K562 (cell line): ENCODE measurements at regions not wholly inside any gene's neighbourhood (a gene's known extent, or its start where the extent isn't known, plus 50 kb on each side); places are given as distances from the start of the nearest gene placed in this dataset.

ENCODE experiments used
- ATAC-seq: fragments of 200-7000 bp; cut with Tn5 transposase; 3 replicates; pipeline ENCODE4 v1.9.1; 2020; ENCODE audit warnings: moderate library complexity
- BruUV-seq: library from RNA; stranded (reverse); fragments of 400-500 nt; replicated peaks from 2 replicates; lab custom pipeline; 2021; lab: Mats Ljungman, UMichigan
- CTCF ChIA-PET: fragments of 300-600 bp; formaldehyde crosslinking; extraction: SDS; loops from one replicate; lab custom pipeline; 2021; ENCODE audit warnings: low intra/inter-chr PET ratio; lab: Yijun Ruan, JAX
- POLR2A ChIA-PET: fragments of 300-600, 350-650 bp; sonication (Branson Sonifier 250); formaldehyde crosslinking; extraction: SDS; loops from one replicate; lab custom pipeline; 2021; ENCODE audit warnings: antibody characterized with exemption, inconsistent platforms; lab: Yijun Ruan, JAX
- DNase-seq, 4 experiments: peaks; one replicate each; pipeline versions ENCODE4 v3.0.0 to v3.0.0-alpha.2; 2011 to 2018; ENCODE audit warnings: low spot score in 3 of 4, mixed read lengths in 3 of 4; ENCODE audit errors: extremely low read depth in 1 of 4
- FAIRE-seq: peaks from 2 replicates; lab custom pipeline; 2011; peaks lifted over from hg19 to GRCh38; lab: Jason Lieb, UNC
- H2AFZ ChIP-seq: 2 replicates; pipeline ENCODE4 v1.6.0; 2011; ENCODE audit warnings: low read depth, low read length, control low read depth, inconsistent platforms
- H3K27ac ChIP-seq: fragments of 200-600 bp; 3 replicates; pipeline ENCODE4 v1.8.0; 2011; ENCODE audit warnings: low read depth, mild to moderate bottlenecking, control low read depth, inconsistent platforms, low read length, moderate library complexity, mixed read lengths; ENCODE audit errors: extremely low read depth
- H3K27me3 ChIP-seq, 2 experiments: fragments of 300-600 bp in 1 of 2; 2 replicates in 1 of 2; 3 replicates in 1 of 2; pipeline versions ENCODE4 v1.6.0 to v1.8.0; 2011; ENCODE audit warnings: inconsistent platforms in 2 of 2, low read length in 2 of 2, mild to moderate bottlenecking in 1 of 2, mixed read lengths in 1 of 2, moderate library complexity in 1 of 2; ENCODE audit not compliant: control insufficient read depth in 2 of 2, insufficient read depth in 2 of 2
- H3K36me3 ChIP-seq: fragments of 300-600 bp; 3 replicates; pipeline ENCODE4 v1.8.0; 2011; ENCODE audit warnings: mild to moderate bottlenecking, low read length, inconsistent platforms; ENCODE audit not compliant: control insufficient read depth, insufficient read depth
- H3K4me1 ChIP-seq, 2 experiments: fragments of 200-600 bp in 1 of 2; replicated peaks in 1 of 2; 2 replicates in 1 of 2; 3 replicates in 1 of 2; pipeline versions ENCODE4 v1.5.1 to v1.8.0; 2011; ENCODE audit warnings: inconsistent platforms in 2 of 2, low read length in 2 of 2, mild to moderate bottlenecking in 1 of 2, mixed read lengths in 1 of 2, moderate library complexity in 1 of 2; ENCODE audit not compliant: control insufficient read depth in 2 of 2, insufficient read depth in 2 of 2
- H3K4me2 ChIP-seq: 2 replicates; pipeline ENCODE4 v1.6.1; 2011; ENCODE audit warnings: low read length, control low read depth, inconsistent platforms, mixed read lengths; ENCODE audit not compliant: insufficient read depth
- H3K4me3 ChIP-seq: fragments of 200-600 bp; sonication (generic), shearing (Covaris generic); 2 replicates; pipeline ENCODE4 v1.5.1; 2016; ENCODE audit warnings: control low read depth, inconsistent platforms
- H3K79me2 ChIP-seq: fragments of 200-600 bp; 3 replicates; pipeline ENCODE4 v1.8.0; 2011; ENCODE audit warnings: low read length, inconsistent platforms; ENCODE audit not compliant: control insufficient read depth, insufficient read depth
- H3K9ac ChIP-seq, 2 experiments: 2 replicates each; pipeline versions ENCODE4 v1.6.0 to v1.6.1; 2011; ENCODE audit warnings: low read depth in 2 of 2, low read length in 2 of 2, control low read depth in 1 of 2, inconsistent platforms in 1 of 2, mild to moderate bottlenecking in 1 of 2, mixed read lengths in 1 of 2; ENCODE audit not compliant: insufficient read depth in 1 of 2
- H3K9me1 ChIP-seq: one replicate; pipeline ENCODE4 v1.6.0; 2011; ENCODE audit warnings: inconsistent platforms, mild to moderate bottlenecking, low read length, moderate library complexity; ENCODE audit not compliant: control insufficient read depth, insufficient read depth
- H3K9me3 ChIP-seq: replicated peaks from 2 replicates; pipeline ENCODE4 v1.5.1; 2011; ENCODE audit warnings: low read depth, low read length, inconsistent platforms; ENCODE audit not compliant: control insufficient read depth, insufficient read depth
- H4K20me1 ChIP-seq: replicated peaks from 2 replicates; pipeline ENCODE4 v1.6.1; 2011; ENCODE audit warnings: low read length, inconsistent platforms, mixed read lengths; ENCODE audit not compliant: control insufficient read depth, insufficient read depth
- ARNT ChIP-seq, 2 experiments: fragments of 450-650 bp; IDR thresholded peaks; 2 replicates each; pipeline ENCODE4 v1.6.1; 2016; ENCODE audit warnings: mild to moderate bottlenecking in 1 of 2
- DMBX1 ChIP-seq: fragments of 250-450 bp; sonication (Bioruptor Pico); IDR thresholded peaks from 2 replicates; pipeline ENCODE4 v1.8.0; 2022; ENCODE audit warnings: inconsistent platforms, mild to moderate bottlenecking, moderate library complexity, borderline replicate concordance
- ELF2 ChIP-seq: fragments of 250-450 bp; sonication (Bioruptor Pico); IDR thresholded peaks from 2 replicates; pipeline ENCODE4 v1.5.0; 2021; ENCODE audit warnings: mild to moderate bottlenecking
- GATAD2A ChIP-seq: fragments of 450-650 bp; IDR thresholded peaks from 2 replicates; pipeline ENCODE4 v1.6.1; 2017
- HOMEZ ChIP-seq: fragments of 250-450 bp; sonication (Bioruptor Pico); IDR thresholded peaks from 2 replicates; pipeline ENCODE4 v1.4.0; 2020; ENCODE audit warnings: mild to moderate bottlenecking, moderate library complexity
- MBD2 ChIP-seq: sonication (generic); IDR thresholded peaks from 2 replicates; pipeline ENCODE4 v1.6.1; 2016; ENCODE audit warnings: low read depth, borderline replicate concordance
- NBN ChIP-seq: fragments of 450-650 bp; IDR thresholded peaks from 2 replicates; pipeline ENCODE4 v1.6.1; 2016; ENCODE audit warnings: low read depth, mild to moderate bottlenecking
- PTTG1 ChIP-seq: fragments of 450-650 bp; IDR thresholded peaks from 2 replicates; pipeline ENCODE4 v1.6.1; 2016; ENCODE audit warnings: low read depth, mild to moderate bottlenecking, missing genetic modification characterization, missing compliant biosample characterization
- SIX5 ChIP-seq, 2 experiments: IDR thresholded peaks; 2 replicates each; pipeline ENCODE4 v1.6.1; 2011; ENCODE audit warnings: low read length in 2 of 2, borderline replicate concordance in 1 of 2, low read depth in 1 of 2, mild to moderate bottlenecking in 1 of 2, moderate library complexity in 1 of 2; ENCODE audit not compliant: insufficient read depth in 1 of 2
- SLC30A9 ChIP-seq: fragments of 250-450 bp; sonication (Bioruptor Pico); IDR thresholded peaks from 2 replicates; pipeline ENCODE4 v1.8.0; 2022; ENCODE audit warnings: mild to moderate bottlenecking, moderate library complexity
- SUPT5H ChIP-seq: fragments of 450-650 bp; IDR thresholded peaks from 2 replicates; pipeline ENCODE4 v1.6.1; 2016
- TSC22D4 ChIP-seq: fragments of 450-650 bp; IDR thresholded peaks from 2 replicates; pipeline ENCODE4 v1.6.1; 2016; ENCODE audit warnings: missing genetic modification characterization, missing biosample characterization, control low read depth
- ZNF280A ChIP-seq: fragments of 450-650 bp; IDR thresholded peaks from 2 replicates; pipeline ENCODE4 v1.6.1; 2018; ENCODE audit warnings: mild to moderate bottlenecking, low read depth; ENCODE audit not compliant: partially characterized antibody
- WGBS: fragments of 100-300 bp; shearing (Covaris generic); methylation state at CpG from one replicate; pipeline ENCODE4 v1.1.6; 2016; ENCODE audit warnings: low coverage, mixed read lengths; ENCODE audit not compliant: insufficient coverage; ENCODE audit errors: missing lambda C conversion rate; 5-methylcytosine and 5-hydroxymethylcytosine counted together
- in situ Hi-C: fragments of 300-500 bp; cut with MboI; formaldehyde crosslinking; loops from 4 replicates; pipeline ENCODE4 v1.15.0; 2018; ENCODE audit warnings: inconsistent platforms, mixed read lengths
- intact Hi-C: fragments of 100-400 bp; cut with micrococcal nuclease; formaldehyde crosslinking; loops from 2 replicates; pipeline ENCODE4 v1.14.2; 2022

GRCh38 chr16:73543970-73544599 is 496.2 kb upstream of the ZFHX3 start:
- Histone ChIP-seq H3K27me3 (peaks cover 13 to 30% of the 10 kb centered on the region in 2 experiments; a peak in 4 of 5 replicates), H2AFZ (no peak overlapping the region), H3K79me2 (no peaks in the 10 kb centered on the region), H3K4me1 (no peaks in the 10 kb centered on the region), H3K4me3 (no peak overlapping the region), H3K9me3 (no peaks in the 10 kb centered on the region), H3K4me2 (no peak overlapping the region), H3K36me3 (no peaks in the 10 kb centered on the region), H3K27ac (no peak overlapping the region), H3K9ac (no peak overlapping the region), H4K20me1 (no peaks in the 10 kb centered on the region), H3K9me1 (no peaks in the 10 kb centered on the region)
- no peak for ATAC-seq
- 0% methylated on average over 18 of the region's 20 CpGs for WGBS
- TF ChIP-seq SIX5 (IDR thresholded peaks at IDR 0.05; ENCODE audit: borderline replicate concordance in 1 of 2, insufficient read depth in 1 of 2, low read depth in 1 of 2, low read length in 2 of 2) = no peak
- no TSS peak for BruUV-seq
- in situ Hi-C loops (no loop called here), intact Hi-C loops (no loop called here)
- ChIA-PET CTCF (no interaction called here), POLR2A (interaction anchor here (0.5 to 0.8 kb wide), 2 partner anchors 9 to 111 kb away, joined by 3 to 4 read pairs; no protein-coding TSS in a partner anchor)
- DNase-seq = no peak
- FAIRE-seq = no peak

GRCh38 chr16:73543331-73543969 is 495.5 kb upstream of the ZFHX3 start:
- ChIA-PET POLR2A (interaction anchor here (0.8 kb wide), 1 partner anchor 8 kb away, joined by 4 read pairs; no protein-coding TSS in a partner anchor), CTCF (no interaction called here)
- Histone ChIP-seq H3K79me2 (no peaks in the 10 kb centered on the region), H3K27ac (no peak overlapping the region), H4K20me1 (no peaks in the 10 kb centered on the region), H3K36me3 (no peaks in the 10 kb centered on the region), H2AFZ (no peak overlapping the region), H3K4me2 (no peak overlapping the region), H3K9me1 (no peaks in the 10 kb centered on the region), H3K9me3 (no peaks in the 10 kb centered on the region), H3K9ac (no peak overlapping the region), H3K4me1 (no peaks in the 10 kb centered on the region), H3K27me3 (peaks cover 17 to 34% of the 10 kb centered on the region in 2 experiments; a peak in 4 of 5 replicates), H3K4me3 (no peak overlapping the region)
- no peak for DNase-seq
- BruUV-seq = no TSS peak
- ATAC-seq = no peak
- no peak for FAIRE-seq
- 1% methylated on average over 6 of the region's 10 CpGs for WGBS
- in situ Hi-C loops (no loop called here), intact Hi-C loops (no loop called here)
- TF ChIP-seq NBN (no peak), ELF2 (CRISPR knock-in tag) (no peak), ARNT (IDR thresholded peaks at IDR 0.05) (no peak), SLC30A9 (CRISPR knock-in tag) (no peak), ZNF280A (no peak), SUPT5H (no peak), TSC22D4 (tag) (no peak), GATAD2A (no peak), HOMEZ (CRISPR knock-in tag) (no peak), DMBX1 (CRISPR knock-in tag) (no peak), PTTG1 (tag) (no peak), MBD2 (no peak)
